Natural killer cell (primary cell): ENCODE measurements at regions not wholly inside any gene's neighbourhood (a gene's known extent, or its start where the extent isn't known, plus 50 kb on each side); places are given as distances from the start of the nearest gene placed in this dataset.

Experiments
- ATAC-seq, 3 donors: fragments of 150-1000 bp in 2 of 3; fragments of 200-7000 bp in 1 of 3; cut with Tn5 transposase; 1 replicate in 1 of 3; 2 replicates in 2 of 3; pipeline ENCODE4 v1.10.0; 2021; ENCODE audit warnings: mild to moderate bottlenecking in 2 of 3, moderate library complexity in 2 of 3
- DNase-seq, 2 donors: peaks; one replicate each; pipeline versions ENCODE4 v3.0.0 to v3.0.0-alpha.2; 2013 to 2021; ENCODE audit warnings: mixed read lengths in 1 of 2
- H3K27ac ChIP-seq: one replicate; pipeline ENCODE4 v1.5.1; 2013; ENCODE audit warnings: mild to moderate bottlenecking, low read length
- H3K27me3 ChIP-seq: one replicate; pipeline ENCODE4 v1.6.1; 2013; ENCODE audit warnings: low read length; ENCODE audit not compliant: control insufficient read depth, insufficient read depth
- H3K36me3 ChIP-seq: one replicate; pipeline ENCODE4 v1.6.1; 2013; ENCODE audit warnings: low read length; ENCODE audit not compliant: control insufficient read depth, insufficient read depth
- H3K4me1 ChIP-seq: one replicate; pipeline ENCODE4 v1.6.1; 2013; ENCODE audit warnings: low read length; ENCODE audit not compliant: control insufficient read depth, insufficient read depth
- H3K4me3 ChIP-seq: one replicate; pipeline ENCODE4 v1.5.1; 2013; ENCODE audit warnings: low read length
- H3K9me3 ChIP-seq: one replicate; pipeline ENCODE4 v1.6.1; 2013; ENCODE audit warnings: low read length; ENCODE audit not compliant: control insufficient read depth, insufficient read depth
- H3K27ac Mint-ChIP-seq, 2 donors: one replicate each; pipeline ENCODE4 v1.8.0; 2022; ENCODE audit warnings: mild to moderate bottlenecking in 2 of 2, mixed read lengths in 2 of 2, moderate library complexity in 1 of 2
- H3K27me3 Mint-ChIP-seq, 2 donors: one replicate each; pipeline ENCODE4 v1.8.0; 2022; ENCODE audit warnings: low read depth in 2 of 2, mixed read lengths in 2 of 2
- H3K36me3 Mint-ChIP-seq: one replicate; pipeline ENCODE4 v1.8.0; 2022; ENCODE audit warnings: mixed read lengths
- H3K4me1 Mint-ChIP-seq, 2 donors: one replicate each; pipeline ENCODE4 v1.8.0; 2022; ENCODE audit warnings: mixed read lengths in 2 of 2
- H3K4me3 Mint-ChIP-seq: one replicate; pipeline ENCODE4 v1.8.0; 2022; ENCODE audit warnings: mild to moderate bottlenecking, moderate library complexity, mixed read lengths
- H3K9me3 Mint-ChIP-seq, 2 donors: one replicate each; pipeline ENCODE4 v1.8.0; 2022; ENCODE audit warnings: mixed read lengths in 2 of 2
- WGBS: methylation state at CpG from one replicate; pipeline ENCODE4 v1.1.7; 2013; ENCODE audit warnings: missing lambda C conversion rate; ENCODE audit not compliant: insufficient coverage; 5-methylcytosine and 5-hydroxymethylcytosine counted together
- intact Hi-C: fragments of 100-400 bp; cut with micrococcal nuclease; formaldehyde crosslinking; loops from one replicate; pipeline ENCODE4 v1.14.2; 2022
- TF ChIP-seq, protein P1 (sequence below): fragments of 200-600 bp; IDR thresholded peaks from one replicate; pipeline ENCODE4 v1.8.0; 2022; ENCODE audit warnings: antibody characterized with exemption

DNA sequence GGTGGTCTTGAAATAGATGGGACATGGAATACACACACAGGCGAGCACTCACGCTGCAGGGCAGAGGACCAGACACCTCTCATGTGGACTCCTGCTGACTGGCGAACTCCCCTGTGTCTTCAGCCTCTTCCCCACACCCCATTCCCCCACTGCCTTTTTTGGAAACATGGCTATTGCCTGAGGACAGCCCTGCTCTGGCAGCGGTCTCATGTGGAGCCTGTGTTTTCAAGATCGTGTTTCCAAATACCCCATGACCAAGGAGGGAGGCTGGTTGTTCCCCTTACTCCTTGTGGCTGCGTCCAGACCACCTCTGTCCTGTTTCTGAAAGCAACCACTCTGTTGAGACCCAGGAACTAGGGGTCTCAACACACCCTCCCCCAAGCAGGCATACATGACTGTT, 119.4 kb downstream of the C1orf94 start:
- Mint-ChIP-seq H3K4me3 (no peak overlapping the region), H3K4me1 (no peaks in the 10 kb centered on the region), H3K9me3 (no peaks in the 10 kb centered on the region), H3K36me3 (no peaks in the 10 kb centered on the region), H3K27me3 (peaks cover 2 to 6% of the 10 kb centered on the region in 2 donors), H3K27ac (no peak overlapping the region)
- H3K4me1 ChIP-seq = no peaks in the 10 kb centered on the region
- no peaks in the 10 kb centered on the region for H3K27me3 ChIP-seq
- ATAC-seq (no peak), DNase-seq (no peak)
- 73% methylated on average over 6 of the region's 6 CpGs for WGBS
- no peaks in the 10 kb centered on the region for H3K36me3 ChIP-seq
- no peaks in the 10 kb centered on the region for H3K9me3 ChIP-seq
- no peak overlapping the region for H3K4me3 ChIP-seq
- TF ChIP-seq, protein P1, sequence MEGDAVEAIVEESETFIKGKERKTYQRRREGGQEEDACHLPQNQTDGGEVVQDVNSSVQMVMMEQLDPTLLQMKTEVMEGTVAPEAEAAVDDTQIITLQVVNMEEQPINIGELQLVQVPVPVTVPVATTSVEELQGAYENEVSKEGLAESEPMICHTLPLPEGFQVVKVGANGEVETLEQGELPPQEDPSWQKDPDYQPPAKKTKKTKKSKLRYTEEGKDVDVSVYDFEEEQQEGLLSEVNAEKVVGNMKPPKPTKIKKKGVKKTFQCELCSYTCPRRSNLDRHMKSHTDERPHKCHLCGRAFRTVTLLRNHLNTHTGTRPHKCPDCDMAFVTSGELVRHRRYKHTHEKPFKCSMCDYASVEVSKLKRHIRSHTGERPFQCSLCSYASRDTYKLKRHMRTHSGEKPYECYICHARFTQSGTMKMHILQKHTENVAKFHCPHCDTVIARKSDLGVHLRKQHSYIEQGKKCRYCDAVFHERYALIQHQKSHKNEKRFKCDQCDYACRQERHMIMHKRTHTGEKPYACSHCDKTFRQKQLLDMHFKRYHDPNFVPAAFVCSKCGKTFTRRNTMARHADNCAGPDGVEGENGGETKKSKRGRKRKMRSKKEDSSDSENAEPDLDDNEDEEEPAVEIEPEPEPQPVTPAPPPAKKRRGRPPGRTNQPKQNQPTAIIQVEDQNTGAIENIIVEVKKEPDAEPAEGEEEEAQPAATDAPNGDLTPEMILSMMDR = no peak
- intact Hi-C loops = no loop called here
- no peak overlapping the region for H3K27ac ChIP-seq

DNA sequence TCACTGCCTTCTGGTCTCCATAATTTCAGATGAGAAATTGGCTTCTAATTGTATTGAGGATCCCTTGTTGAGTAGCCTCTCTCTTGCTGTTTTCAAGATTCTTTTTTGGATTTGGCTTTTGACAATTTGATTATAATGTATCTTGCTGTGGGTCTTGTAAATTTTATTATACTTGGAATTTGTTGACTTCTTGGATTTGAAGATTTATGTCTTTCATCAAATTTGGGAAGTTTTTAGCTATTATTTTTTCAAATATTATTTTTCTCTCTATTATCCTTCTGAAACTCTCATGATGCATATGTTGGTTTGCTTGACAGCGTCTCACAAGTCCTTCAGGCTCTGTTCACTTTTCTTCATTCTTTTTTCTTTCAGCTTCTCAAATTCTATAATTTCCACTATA, 126.1 kb downstream of the C1orf94 start:
- DNase-seq (no peak), ATAC-seq (no peak)
- Histone ChIP-seq H3K4me1 (no peaks in the 10 kb centered on the region), H3K4me3 (no peak overlapping the region), H3K27me3 (peaks cover 2% of the 10 kb centered on the region), H3K36me3 (no peaks in the 10 kb centered on the region), H3K27ac (no peak overlapping the region), H3K9me3 (no peaks in the 10 kb centered on the region)
- intact Hi-C loops = no loop called here
- Mint-ChIP-seq H3K36me3 (no peaks in the 10 kb centered on the region), H3K27me3 (peaks cover 16 to 17% of the 10 kb centered on the region in 2 donors), H3K9me3 (peaks cover 2 to 7% of the 10 kb centered on the region in 2 donors), H3K4me3 (no peak overlapping the region), H3K27ac (no peak overlapping the region), H3K4me1 (no peaks in the 10 kb centered on the region)
- WGBS = 100% methylated on average over 1 of the region's 1 CpG
- TF ChIP-seq, protein P1 = no peak

DNA sequence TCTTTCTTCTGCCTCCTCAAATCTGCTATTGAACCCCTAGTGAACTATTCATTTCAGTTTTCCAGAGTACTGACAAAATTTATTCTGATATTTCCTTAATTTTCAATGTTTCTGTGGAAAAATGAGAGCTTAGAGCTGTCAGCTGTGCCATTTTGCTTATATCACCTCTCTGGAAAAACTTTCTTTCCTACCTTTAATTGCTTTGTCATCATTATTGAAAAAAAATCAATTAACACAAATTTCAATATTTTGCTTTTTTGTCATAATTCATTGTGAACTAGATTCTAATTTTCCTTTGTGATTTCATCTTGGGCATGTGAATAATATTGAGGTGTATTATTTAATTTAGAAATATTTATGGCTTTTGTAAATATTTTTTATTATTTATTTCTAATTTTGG, 126.5 kb downstream of the C1orf94 start:
- H3K4me3 ChIP-seq = no peak overlapping the region
- no peaks in the 10 kb centered on the region for H3K4me1 Mint-ChIP-seq
- H3K27ac Mint-ChIP-seq = no peak overlapping the region
- intact Hi-C loops = no loop called here
- H3K4me1 ChIP-seq = no peaks in the 10 kb centered on the region
- no peak overlapping the region for H3K4me3 Mint-ChIP-seq
- H3K27ac ChIP-seq = no peak overlapping the region
- H3K36me3 ChIP-seq = no peaks in the 10 kb centered on the region
- no peaks in the 10 kb centered on the region for H3K9me3 ChIP-seq
- TF ChIP-seq, protein P1 = no peak
- no peak for ATAC-seq
- H3K27me3 Mint-ChIP-seq = peaks cover 16 to 21% of the 10 kb centered on the region in 2 donors
- peaks cover 2% of the 10 kb centered on the region for H3K27me3 ChIP-seq
- no peak for DNase-seq
- H3K36me3 Mint-ChIP-seq = no peaks in the 10 kb centered on the region
- peaks cover 2 to 7% of the 10 kb centered on the region in 2 donors for H3K9me3 Mint-ChIP-seq

DNA sequence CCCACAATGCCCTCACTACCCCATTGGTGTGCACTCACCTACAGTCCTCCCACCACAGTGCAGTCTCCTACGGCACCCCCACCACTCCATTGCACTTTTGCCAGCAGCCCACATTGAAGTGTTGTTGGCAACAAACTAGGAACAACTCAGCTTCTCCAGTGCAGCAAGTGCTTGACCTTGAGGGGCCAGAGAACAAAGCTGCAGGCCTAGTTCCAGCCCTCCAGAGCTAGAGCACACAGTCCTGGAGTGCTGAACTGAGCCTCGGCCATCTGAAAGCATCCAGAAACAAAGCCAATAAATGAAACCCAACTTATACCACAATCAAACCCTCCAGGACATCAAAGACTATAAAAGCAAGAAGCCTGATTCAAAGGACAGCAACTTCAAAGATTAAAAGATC, 129.9 kb downstream of the C1orf94 start:
- DNase-seq = no peak
- Histone ChIP-seq H3K4me1 (no peaks in the 10 kb centered on the region), H3K4me3 (no peak overlapping the region), H3K9me3 (no peaks in the 10 kb centered on the region), H3K36me3 (no peaks in the 10 kb centered on the region), H3K27ac (no peak overlapping the region), H3K27me3 (peaks cover 2% of the 10 kb centered on the region)
- TF ChIP-seq, protein P1 = no peak
- H3K27ac Mint-ChIP-seq = no peak overlapping the region
- no peak overlapping the region for H3K4me3 Mint-ChIP-seq
- H3K4me1 Mint-ChIP-seq = no peaks in the 10 kb centered on the region
- intact Hi-C loops = no loop called here
- no peaks in the 10 kb centered on the region for H3K36me3 Mint-ChIP-seq
- WGBS = 67% methylated on average over 2 of the region's 2 CpGs
- H3K27me3 Mint-ChIP-seq = peaks cover 8 to 29% of the 10 kb centered on the region in 2 donors
- peaks cover 2 to 7% of the 10 kb centered on the region in 2 donors for H3K9me3 Mint-ChIP-seq
- no peak for ATAC-seq
